HEK293T (cell line): ENCODE measurements at regions not wholly inside any gene's neighbourhood (a gene's known extent, or its start where the extent isn't known, plus 50 kb on each side); places are given as distances from the start of the nearest gene placed in this dataset.

Experiments
- ELF4 ChIP-seq: fragments of 450-650 bp; IDR thresholded peaks from 2 replicates; pipeline ENCODE4 v1.6.1; 2017; ENCODE audit warnings: antibody characterized with exemption
- FOXK2 ChIP-seq: fragments of 450-650 bp; IDR thresholded peaks from 2 replicates; pipeline ENCODE4 v1.6.1; 2016; ENCODE audit warnings: mild to moderate bottlenecking
- FOXM1 ChIP-seq: fragments of 450-650 bp; IDR thresholded peaks from 2 replicates; pipeline ENCODE4 v1.6.1; 2017; ENCODE audit warnings: mild to moderate bottlenecking, borderline replicate concordance
- HDGF ChIP-seq: fragments of 450-650 bp; IDR thresholded peaks from 2 replicates; pipeline ENCODE4 v1.6.1; 2017; ENCODE audit warnings: antibody characterized with exemption, borderline replicate concordance
- LEF1 ChIP-seq: fragments of 450-650 bp; IDR thresholded peaks from 2 replicates; pipeline ENCODE4 v1.6.1; 2017; ENCODE audit warnings: mild to moderate bottlenecking, borderline replicate concordance
- NFRKB ChIP-seq: fragments of 450-650 bp; IDR thresholded peaks from 2 replicates; pipeline ENCODE4 v1.6.1; 2016; ENCODE audit warnings: mild to moderate bottlenecking, moderate library complexity
- SP1 ChIP-seq: fragments of 450-650 bp; IDR thresholded peaks from 2 replicates; pipeline ENCODE4 v1.6.1; 2017
- SUZ12 ChIP-seq: fragments of 450-650 bp; IDR thresholded peaks from 2 replicates; pipeline ENCODE4 v1.6.1; 2016; ENCODE audit warnings: mild to moderate bottlenecking
- TARDBP ChIP-seq: fragments of 450-650 bp; IDR thresholded peaks from 2 replicates; pipeline ENCODE4 v1.6.1; 2016
- TF ChIP-seq, protein P1 (sequence below): fragments of 450-650 bp; IDR thresholded peaks from 2 replicates; pipeline ENCODE4 v1.6.1; 2016

DNA sequence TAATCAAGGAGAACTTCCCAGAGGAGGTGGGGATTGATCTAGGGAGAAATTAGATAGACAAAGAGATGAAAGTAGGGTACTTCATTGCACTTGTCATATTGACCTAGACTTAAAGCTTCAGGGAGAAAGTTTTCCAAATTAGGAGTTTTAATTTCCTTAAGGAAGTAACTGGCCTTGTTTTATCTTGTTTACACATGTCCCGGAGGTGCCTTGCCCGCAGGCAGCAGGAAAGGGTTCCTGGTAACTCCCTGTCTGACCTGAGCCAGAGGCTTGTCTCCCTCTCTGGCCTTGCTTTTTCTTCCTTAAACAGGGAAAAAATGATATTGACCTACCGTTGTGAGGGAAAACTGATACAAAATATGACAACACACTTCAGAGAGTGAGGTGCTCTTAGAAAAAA lies 181.6 kb downstream of the EVX1 start:
- no peak for TF ChIP-seq TARDBP
- no peak for TF ChIP-seq ELF4
- TF ChIP-seq LEF1: no peak
- TF ChIP-seq, protein P1, sequence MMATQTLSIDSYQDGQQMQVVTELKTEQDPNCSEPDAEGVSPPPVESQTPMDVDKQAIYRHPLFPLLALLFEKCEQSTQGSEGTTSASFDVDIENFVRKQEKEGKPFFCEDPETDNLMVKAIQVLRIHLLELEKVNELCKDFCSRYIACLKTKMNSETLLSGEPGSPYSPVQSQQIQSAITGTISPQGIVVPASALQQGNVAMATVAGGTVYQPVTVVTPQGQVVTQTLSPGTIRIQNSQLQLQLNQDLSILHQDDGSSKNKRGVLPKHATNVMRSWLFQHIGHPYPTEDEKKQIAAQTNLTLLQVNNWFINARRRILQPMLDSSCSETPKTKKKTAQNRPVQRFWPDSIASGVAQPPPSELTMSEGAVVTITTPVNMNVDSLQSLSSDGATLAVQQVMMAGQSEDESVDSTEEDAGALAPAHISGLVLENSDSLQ: no peak
- no peak for TF ChIP-seq FOXK2
- TF ChIP-seq NFRKB: no peak
- TF ChIP-seq SUZ12: no peak
- no peak for TF ChIP-seq FOXM1
- no peak for TF ChIP-seq SP1
- TF ChIP-seq HDGF: no peak
